Uterus (tissue), 3 donors: ENCODE measurements at regions not wholly inside any gene's neighbourhood (a gene's known extent, or its start where the extent isn't known, plus 50 kb on each side); places are given as distances from the start of the nearest gene placed in this dataset.

ENCODE experiments used
- DNase-seq, 2 donors: peaks; one replicate each; pipeline ENCODE4 v3.0.0-alpha.2; 2019 to 2020
- H3K27ac ChIP-seq, 2 donors: fragments of 200-600 bp; sonication (generic); 1 replicate in 1 of 2; 2 replicates in 1 of 2; pipeline ENCODE4 v1.5.1; 2016 to 2018
- H3K27me3 ChIP-seq, 2 donors: fragments of 200-600 bp; sonication (generic); one replicate each; pipeline ENCODE4 v1.5.1; 2018 to 2019; ENCODE audit warnings: control low read depth in 1 of 2
- H3K36me3 ChIP-seq, 2 donors: fragments of 200-600 bp; sonication (generic); one replicate each; pipeline ENCODE4 v1.5.1; 2019; ENCODE audit warnings: control low read depth in 1 of 2
- H3K4me1 ChIP-seq, 2 donors: fragments of 200-600 bp; sonication (generic); one replicate each; pipeline ENCODE4 v1.5.1; 2018 to 2019; ENCODE audit warnings: control low read depth in 1 of 2
- H3K4me3 ChIP-seq, 2 donors: fragments of 200-600 bp; sonication (generic); 1 replicate in 1 of 2; 2 replicates in 1 of 2; pipeline ENCODE4 v1.5.1; 2018 to 2019; ENCODE audit warnings: mild to moderate bottlenecking in 1 of 2
- H3K9me3 ChIP-seq, 2 donors: fragments of 200-600 bp; sonication (generic); one replicate each; pipeline ENCODE4 v1.5.1; 2019; ENCODE audit warnings: control low read depth in 1 of 2
- POLR2A ChIP-seq, 2 donors: fragments of 450-650 bp; IDR thresholded peaks; one replicate each; pipeline ENCODE4 v1.6.1; 2016; ENCODE audit warnings: antibody characterized with exemption in 2 of 2, mild to moderate bottlenecking in 1 of 2, moderate library complexity in 1 of 2
- intact Hi-C: fragments of 100-400 bp; cut with DNase I; formaldehyde crosslinking; loops from one replicate; pipeline ENCODE4 v1.15.1; 2023; ENCODE audit warnings: low total_unique reads
- TF ChIP-seq, protein P1 (sequence below), 4 experiments: fragments of 200-600 bp in 2 of 4; fragments of 450-650 bp in 2 of 4; sonication (generic) in 2 of 4; IDR thresholded peaks; one replicate each; pipeline ENCODE4 v1.5.1; 2016 to 2019; ENCODE audit warnings: antibody characterized with exemption in 4 of 4, mild to moderate bottlenecking in 2 of 4, moderate library complexity in 1 of 4
- donor health status: DM: yes; HTN: yes; CAD: no.

DNA sequence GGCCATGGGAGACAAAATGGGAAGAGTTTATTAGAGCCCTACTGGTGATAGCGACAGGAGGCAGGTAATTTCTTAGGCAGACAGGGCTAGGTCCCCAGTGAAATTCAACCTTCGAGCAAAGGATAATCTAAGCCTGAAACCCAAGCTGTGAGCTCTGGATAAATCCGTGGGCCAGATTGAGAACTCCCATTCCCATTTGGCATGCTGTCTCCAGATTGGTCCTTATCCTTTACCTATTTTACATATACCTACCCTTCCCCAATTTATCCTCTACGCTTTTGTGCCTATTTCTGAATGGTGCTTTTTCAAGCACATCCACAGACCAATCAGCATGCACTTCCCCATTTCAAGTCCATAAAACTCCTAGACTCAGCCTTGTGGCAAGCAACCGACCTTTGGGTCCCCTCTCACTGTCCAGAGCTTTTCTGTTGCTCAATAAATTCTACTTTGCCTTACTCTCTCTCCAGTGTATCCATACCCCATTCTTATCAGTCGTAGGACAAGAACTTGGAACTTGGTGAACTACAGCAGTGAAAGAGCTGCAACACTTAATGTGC is 268.0 kb downstream of the MYCN start:
- Histone ChIP-seq H3K27ac (no peak overlapping the region), H3K4me1 (no peaks in the 10 kb centered on the region), H3K27me3 (no peaks in the 10 kb centered on the region), H3K4me3 (no peak overlapping the region), H3K36me3 (no peaks in the 10 kb centered on the region), H3K9me3 (no peaks in the 10 kb centered on the region)
- DNase-seq = no peak
- intact Hi-C loops = no loop called here
- TF ChIP-seq, protein P1, sequence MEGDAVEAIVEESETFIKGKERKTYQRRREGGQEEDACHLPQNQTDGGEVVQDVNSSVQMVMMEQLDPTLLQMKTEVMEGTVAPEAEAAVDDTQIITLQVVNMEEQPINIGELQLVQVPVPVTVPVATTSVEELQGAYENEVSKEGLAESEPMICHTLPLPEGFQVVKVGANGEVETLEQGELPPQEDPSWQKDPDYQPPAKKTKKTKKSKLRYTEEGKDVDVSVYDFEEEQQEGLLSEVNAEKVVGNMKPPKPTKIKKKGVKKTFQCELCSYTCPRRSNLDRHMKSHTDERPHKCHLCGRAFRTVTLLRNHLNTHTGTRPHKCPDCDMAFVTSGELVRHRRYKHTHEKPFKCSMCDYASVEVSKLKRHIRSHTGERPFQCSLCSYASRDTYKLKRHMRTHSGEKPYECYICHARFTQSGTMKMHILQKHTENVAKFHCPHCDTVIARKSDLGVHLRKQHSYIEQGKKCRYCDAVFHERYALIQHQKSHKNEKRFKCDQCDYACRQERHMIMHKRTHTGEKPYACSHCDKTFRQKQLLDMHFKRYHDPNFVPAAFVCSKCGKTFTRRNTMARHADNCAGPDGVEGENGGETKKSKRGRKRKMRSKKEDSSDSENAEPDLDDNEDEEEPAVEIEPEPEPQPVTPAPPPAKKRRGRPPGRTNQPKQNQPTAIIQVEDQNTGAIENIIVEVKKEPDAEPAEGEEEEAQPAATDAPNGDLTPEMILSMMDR (IDR thresholded peaks at IDR 0.05) = no peak
- TF ChIP-seq POLR2A (IDR thresholded peaks at IDR 0.05) = no peak

- H3K9me3 ChIP-seq = no peaks in the 10 kb centered on the region
- no peaks in the 10 kb centered on the region for H3K27me3 ChIP-seq
- H3K36me3 ChIP-seq = no peaks in the 10 kb centered on the region
- H3K4me3 ChIP-seq = no peak overlapping the region
- no peak for TF ChIP-seq POLR2A (IDR thresholded peaks at IDR 0.05)
- TF ChIP-seq, protein P1 (IDR thresholded peaks at IDR 0.05) = no peak
- H3K4me1 ChIP-seq = no peaks in the 10 kb centered on the region
- no peak overlapping the region for H3K27ac ChIP-seq
- intact Hi-C loops = no loop called here
- no peak for DNase-seq
These were observed 267.3 kb downstream of the MYCN start for GRCh38 chr2:16207611-16208010.

DNA sequence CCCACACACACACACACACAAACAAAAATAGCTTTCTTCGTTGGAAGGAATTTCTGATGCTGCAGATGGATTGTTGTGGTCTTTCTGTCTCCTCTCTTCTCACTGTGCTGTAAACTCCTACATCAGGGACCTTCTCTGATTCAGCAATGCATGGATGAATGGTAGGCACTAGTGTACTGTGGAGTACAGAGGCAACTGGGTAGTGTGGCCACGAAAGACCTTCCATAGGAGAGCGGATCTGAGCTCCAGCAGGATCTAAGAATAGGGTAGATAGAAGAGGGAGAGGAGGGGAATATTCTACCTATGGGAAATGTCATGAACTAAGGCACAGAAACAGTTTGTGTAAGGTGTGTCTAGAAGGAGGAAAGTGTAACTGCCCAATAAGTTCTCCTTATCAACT is 266.8 kb downstream of the MYCN start:
- no peaks in the 10 kb centered on the region for H3K9me3 ChIP-seq
- no peak for DNase-seq
- no peak overlapping the region for H3K4me3 ChIP-seq
- no peaks in the 10 kb centered on the region for H3K27me3 ChIP-seq
- TF ChIP-seq, protein P1 (IDR thresholded peaks at IDR 0.05) = no peak
- TF ChIP-seq POLR2A (IDR thresholded peaks at IDR 0.05) = no peak
- H3K27ac ChIP-seq = no peak overlapping the region
- intact Hi-C loops = no loop called here
- no peaks in the 10 kb centered on the region for H3K36me3 ChIP-seq
- no peaks in the 10 kb centered on the region for H3K4me1 ChIP-seq

GRCh38 chr2:16206191-16206944 is 266.0 kb downstream of the MYCN start:
- no peak overlapping the region for H3K4me3 ChIP-seq
- H3K9me3 ChIP-seq = no peaks in the 10 kb centered on the region
- H3K27me3 ChIP-seq = no peaks in the 10 kb centered on the region
- DNase-seq = no peak
- H3K36me3 ChIP-seq = no peaks in the 10 kb centered on the region
- H3K27ac ChIP-seq = no peak overlapping the region
- TF ChIP-seq, protein P1 (IDR thresholded peaks at IDR 0.05) = no peak
- TF ChIP-seq POLR2A (IDR thresholded peaks at IDR 0.05) = no peak
- H3K4me1 ChIP-seq = no peaks in the 10 kb centered on the region
- intact Hi-C loops = no loop called here

DNA sequence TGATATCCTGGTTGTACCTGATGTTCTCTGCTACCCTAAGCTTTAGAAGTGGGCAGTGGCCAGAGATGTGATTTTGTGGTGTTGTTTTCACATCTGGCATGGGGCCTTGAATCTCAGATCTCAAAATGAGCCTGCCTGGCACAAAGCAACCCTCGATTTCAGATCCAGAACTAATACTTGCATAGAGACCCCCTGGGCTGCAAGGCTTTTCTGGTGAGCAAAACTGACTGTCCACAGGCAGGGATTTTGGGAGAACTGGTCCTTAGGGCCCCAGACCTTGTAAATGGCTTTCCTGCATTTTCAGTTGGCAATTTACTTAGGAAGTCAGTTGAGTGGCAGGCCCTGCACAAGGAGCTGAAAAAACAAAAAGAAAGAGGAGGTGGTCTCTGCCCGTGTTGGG is 265.3 kb downstream of the MYCN start:
- no peaks in the 10 kb centered on the region for H3K9me3 ChIP-seq
- DNase-seq = no peak
- intact Hi-C loops = no loop called here
- TF ChIP-seq, protein P1 (IDR thresholded peaks at IDR 0.05) = no peak
- no peak for TF ChIP-seq POLR2A (IDR thresholded peaks at IDR 0.05)
- no peaks in the 10 kb centered on the region for H3K36me3 ChIP-seq
- no peaks in the 10 kb centered on the region for H3K27me3 ChIP-seq
- H3K27ac ChIP-seq = no peak overlapping the region
- no peak overlapping the region for H3K4me3 ChIP-seq
- no peaks in the 10 kb centered on the region for H3K4me1 ChIP-seq
